ELR (cell line): ENCODE measurements at regions not wholly inside any gene's neighbourhood (a gene's known extent, or its start where the extent isn't known, plus 50 kb on each side); places are given as distances from the start of the nearest gene placed in this dataset.

Experiments
- DNase-seq: peaks from one replicate; pipeline ENCODE4 v3.0.0-alpha.2; 2015; ENCODE audit warnings: low read depth

DNA sequence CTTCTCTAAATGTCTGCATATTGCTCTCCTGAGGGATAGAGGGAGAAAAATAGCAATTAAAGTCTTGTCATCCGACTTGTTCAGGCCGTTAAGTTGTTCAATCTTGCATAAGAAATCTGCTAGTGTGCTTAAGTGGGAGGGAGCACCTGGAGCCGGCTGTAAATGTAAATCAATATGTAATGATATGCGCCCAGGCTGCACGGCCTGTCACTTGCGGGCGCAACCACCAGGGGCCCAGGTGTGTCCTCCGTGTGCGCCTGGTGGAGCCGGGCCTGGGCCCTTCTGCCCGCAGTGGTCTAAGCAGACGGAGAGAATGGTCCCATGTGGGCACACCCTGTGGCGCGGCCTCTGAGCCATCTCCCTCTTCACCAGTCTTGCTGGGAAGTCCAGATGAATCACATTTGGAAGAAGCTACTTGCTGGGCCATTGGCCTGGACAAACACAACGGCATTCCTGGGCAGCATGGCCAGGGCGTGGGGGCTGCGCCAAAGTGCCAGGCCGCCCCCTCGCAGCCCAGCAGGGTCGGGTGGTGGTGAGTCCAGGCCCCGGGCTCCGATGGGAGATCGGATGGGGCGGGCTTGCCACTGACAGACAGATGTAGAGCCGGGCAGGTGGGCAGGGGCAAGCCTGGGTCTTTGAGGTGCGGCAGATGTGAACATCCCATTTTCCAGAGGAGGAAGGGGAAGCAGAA lies 193.3 kb upstream of the C14orf180 start:
- DNase-seq = no peak

DNA sequence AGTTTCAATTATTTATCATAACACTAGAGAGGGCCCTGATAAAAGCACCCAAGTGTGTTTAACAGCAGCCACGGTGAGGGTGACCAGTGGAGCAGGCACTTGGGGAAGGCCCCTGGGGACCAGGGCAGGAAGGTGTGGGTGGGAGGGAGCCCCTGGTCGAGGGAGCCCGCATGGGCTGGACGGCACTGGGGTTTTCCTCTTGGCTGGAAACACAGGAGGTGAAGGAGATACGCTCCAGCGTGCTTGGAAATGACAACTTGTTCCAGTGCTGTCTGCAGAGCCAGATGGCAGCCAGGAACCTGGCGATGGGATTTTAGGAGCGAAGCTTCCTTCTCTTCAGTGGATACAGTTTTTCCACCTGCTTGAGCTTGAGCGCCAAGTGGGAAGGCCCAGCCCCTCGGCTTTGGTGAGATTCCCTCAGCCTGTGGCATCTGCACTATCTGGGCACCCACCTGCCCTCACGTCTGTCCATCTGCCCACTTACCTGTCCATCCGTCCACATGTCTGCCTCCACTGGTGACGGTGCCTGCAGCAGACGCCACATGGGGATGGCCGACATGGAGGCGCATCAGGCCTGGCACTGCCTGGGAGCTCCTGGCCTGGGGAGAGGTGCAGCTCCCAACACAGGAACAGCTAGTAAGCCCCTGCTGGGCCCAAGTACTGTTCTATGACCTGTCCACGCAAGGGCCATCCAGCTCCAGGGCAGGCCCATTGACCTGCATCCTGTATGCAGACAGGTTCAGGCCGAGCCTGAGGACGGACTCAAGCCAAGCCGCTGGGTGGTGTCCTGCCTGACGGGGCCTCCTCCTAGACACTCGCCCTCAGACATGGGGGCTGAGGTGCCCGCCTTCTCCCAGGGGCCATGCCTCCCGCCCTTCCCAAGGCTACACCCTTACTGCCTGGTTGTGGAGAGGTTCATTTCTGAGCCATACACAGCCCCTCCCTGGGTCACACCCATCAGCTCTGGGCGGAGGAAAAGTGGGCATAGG lies 192.2 kb upstream of the C14orf180 start:
- no peak for DNase-seq

DNA sequence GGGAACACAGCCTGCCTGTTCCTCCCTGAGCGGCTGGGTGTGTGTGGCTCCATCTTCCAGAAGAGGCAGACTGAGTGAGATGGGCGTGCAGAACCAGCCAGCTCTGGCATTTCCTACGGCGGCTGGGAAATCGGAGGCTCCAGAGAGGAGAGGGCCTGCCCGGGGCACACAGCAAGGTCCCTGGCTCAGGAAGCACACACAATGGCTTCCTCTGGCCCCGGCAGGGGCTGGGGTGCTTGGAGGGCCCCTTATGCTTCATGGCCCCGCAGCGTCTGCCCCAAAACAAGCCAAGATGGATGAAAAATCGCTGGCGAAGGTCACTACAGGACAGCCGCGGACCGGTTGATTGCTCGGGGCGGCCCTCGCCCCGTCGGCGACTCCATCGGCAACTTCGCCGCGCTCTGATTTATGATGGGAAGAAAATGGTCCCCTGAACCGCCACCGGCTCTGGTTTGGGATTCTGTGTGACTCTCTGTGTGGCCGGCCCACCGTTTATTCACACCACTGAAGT lies 191.5 kb upstream of the C14orf180 start:
- DNase-seq = no peak

DNA sequence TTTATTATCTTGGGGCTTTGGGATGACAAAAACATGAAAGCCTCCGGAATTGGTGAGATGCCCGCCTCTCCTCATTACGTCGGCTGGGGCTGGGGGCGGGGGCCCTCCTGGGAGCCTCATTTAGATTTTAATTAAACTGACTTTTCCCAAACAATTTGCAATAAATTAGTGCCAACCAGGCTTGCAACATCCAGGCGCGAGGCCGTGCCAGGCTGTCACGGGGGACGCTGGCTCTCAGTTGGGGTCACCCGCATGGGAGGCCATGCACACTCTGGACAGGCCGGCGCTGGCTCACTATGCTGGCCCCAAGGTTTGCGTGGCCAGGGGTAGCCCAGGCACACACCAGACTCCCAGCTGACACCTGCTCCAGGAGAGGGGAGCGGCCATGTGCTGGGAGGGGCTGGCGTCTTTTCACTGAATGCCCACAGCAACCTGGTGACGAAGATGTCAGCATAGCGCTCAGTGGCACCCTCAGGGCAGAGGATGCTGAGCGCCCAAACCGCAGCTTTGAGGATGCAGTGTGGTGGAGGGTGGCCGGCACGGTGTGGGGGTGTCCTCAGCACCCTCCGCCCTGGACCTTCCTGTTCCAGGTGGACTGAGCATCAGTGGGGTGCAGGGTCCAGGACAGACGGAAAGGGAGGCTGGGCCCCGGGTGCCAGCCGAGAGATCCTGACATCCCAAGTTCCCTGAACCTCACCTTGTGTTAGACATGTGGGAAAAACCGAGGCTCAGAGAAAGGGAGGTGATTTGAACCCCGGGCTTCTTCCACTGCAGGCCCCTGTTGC lies 190.8 kb upstream of the C14orf180 start:
- no peak for DNase-seq

DNA sequence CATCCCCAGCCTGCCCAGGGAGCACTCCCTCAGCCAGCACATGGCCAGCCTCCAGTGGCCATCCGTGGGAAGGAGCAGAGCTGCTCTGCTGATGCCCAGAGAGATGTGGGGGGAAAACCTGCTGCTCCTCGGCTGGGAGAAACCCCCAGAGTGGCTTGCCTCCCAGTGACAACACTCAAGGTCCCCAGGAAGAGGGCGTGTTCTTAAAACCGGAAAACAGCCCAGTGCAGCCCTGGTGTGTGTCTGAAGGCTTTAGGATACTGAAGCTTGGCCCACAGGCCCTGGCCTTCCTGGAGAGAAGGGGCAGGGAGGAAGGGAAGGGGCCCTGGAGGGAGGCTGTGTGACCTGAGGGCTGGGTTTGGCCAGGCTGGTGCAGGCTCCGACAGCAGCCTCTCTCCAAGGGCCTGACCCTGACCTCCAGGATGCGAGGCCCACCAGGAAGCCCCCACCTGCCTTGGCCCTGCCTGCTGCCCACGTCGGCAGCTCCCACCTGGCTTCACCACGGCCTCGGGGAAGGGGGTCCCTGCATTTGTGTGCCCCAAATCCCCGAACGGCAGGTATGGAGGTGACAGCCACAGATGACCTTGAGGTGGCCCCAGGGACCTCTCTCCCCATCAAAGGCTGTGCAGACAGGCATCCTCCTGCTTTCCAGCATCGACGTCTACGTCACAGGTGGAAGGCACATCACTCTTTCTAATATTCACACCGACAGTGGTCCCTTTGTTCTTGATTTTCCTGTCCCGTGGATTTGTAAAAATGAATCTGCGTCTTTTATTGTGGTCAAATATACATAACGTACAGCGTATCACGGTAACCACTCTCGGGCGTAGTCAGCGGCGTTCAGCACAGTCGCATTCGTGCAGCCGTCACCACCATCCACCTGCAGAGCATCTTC lies 190.0 kb upstream of the C14orf180 start:
- DNase-seq = no peak

DNA sequence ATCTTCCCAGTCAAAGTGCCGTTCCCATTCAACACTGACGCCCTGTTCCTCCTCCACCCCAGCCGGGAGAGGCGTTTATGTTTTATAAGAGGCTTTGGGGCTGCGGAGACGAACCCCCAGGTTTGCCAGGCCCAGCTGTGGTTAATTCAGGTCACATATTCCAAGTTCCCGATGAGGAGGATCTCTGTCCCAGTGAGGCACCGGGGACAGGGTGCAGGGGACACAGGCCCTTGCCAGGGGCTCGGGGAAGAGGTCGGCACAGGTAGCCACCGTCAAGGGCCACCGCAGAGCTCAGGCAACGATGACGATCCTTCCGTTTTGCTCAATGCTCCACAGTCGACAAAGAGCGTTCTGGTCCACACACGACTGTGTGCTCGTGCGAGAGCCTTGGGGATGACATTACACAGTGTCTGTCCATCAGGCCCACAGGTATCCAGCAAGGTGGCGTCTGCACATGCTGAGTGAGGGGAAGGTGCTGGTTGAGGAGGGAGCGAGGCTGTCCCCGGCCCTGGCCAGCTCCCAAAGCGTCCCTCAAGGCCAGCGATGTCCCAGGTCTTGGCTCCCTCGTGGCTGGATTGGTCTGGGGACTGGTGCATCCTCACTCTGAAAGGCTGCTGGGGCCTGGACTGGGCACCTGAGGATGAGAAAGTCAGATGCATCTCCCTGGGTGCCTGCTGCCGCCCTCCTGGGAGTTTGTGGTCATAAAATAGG lies 189.2 kb upstream of the C14orf180 start:
- DNase-seq = no peak

DNA sequence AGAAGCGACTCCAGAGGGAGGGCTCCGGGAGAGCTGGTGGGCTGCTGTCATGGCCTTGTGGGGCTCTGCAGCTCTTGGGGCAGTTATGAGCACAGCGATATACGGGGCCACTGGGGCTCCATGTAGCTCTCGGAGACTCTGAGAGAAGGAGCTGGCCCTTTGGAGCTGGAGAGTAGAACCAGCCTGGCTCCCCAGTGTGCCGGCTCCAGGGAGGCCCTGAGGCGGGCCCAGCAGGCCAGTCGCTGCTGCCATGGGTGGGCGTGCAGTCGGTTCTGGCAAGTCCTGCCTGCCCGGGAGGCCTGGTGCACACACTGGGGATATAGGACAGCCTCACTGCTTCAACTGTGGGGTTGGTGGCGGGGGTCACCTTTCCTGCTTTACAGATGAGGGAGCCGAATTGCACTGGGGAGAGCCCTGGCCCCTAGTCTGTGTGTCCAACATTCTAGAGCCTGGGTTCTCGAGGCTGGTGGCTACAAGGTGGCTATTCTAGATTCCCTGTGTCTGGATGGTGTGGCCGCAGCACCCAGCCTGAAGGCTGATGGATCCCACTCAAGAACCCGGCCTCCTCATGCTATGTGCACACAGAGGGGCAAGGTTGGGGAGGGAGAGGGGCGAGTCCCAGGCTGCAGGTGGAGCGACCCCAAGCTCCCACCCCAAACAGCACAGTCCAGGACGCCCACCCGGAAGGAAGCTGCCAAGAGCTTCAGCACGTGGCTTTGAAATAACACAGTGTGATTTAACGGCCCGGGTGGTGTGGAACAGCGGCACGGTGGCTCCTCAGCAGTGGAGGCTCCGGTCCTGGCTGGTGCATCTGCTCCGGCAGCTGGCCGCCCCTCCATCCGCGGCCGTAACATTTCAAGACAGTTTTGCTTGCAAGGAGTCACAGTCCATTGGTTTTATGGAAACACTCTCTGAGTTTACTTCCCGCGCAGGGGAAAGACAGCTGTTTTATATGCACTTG lies 188.3 kb upstream of the C14orf180 start:
- DNase-seq = no peak

DNA sequence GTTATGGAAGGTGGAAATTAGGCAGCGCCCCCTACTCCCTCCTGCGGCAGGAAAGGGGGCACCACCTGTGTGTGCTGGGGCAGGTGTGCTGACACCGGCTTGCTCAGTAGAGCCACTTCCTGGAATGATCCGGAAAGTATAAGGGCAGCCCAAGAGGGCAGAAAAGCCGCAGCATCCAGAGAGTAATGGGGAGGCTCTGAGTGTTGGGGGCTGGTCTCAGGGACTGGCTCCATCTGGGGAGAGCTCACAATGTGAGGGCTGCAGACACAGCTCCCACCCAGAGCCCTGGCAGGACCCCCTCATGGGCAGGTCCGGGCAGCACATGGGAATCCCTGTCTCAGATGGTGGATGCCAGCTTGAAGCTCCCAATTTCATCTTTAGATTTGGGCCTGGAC lies 187.6 kb upstream of the C14orf180 start:
- DNase-seq = no peak

DNA sequence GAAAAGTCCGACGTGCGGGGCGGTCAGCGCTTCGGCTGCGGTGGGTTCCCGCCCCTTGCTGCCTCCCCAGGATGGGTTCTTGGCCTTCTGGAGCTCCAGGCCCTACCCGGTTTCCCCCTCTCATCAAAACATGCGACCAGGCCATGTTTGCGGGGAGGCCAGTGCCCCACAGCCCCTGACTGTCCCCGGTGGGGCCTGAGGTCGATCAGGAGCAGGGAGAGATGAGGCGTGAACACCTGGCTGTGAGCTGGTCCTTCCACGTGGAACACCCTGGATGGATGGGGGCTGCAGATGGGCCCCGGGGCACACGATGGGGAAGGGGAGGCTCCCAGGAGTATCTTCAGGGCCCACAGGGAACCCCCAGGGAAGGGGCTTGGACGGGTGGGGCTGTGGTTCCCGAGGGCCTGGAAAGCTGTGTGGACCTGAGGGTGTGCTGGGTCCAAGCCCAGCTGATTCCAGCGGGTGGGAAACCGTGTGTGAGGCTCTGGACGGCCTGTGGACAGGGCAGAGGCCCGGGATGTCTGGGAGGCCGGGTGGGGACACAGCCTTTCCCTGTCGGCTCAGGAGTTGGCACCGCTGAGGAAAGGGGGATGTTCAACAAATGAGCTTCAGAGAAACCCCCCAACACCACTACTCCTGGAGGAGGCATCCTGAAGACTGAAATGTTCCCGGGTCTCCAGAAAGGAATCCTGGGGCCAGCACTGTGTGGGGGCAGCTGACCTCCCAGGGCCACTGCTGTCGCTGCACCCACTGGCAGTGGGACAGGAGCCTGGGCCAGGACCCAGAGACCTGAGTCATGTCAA lies 187.0 kb upstream of the C14orf180 start:
- DNase-seq = no peak

DNA sequence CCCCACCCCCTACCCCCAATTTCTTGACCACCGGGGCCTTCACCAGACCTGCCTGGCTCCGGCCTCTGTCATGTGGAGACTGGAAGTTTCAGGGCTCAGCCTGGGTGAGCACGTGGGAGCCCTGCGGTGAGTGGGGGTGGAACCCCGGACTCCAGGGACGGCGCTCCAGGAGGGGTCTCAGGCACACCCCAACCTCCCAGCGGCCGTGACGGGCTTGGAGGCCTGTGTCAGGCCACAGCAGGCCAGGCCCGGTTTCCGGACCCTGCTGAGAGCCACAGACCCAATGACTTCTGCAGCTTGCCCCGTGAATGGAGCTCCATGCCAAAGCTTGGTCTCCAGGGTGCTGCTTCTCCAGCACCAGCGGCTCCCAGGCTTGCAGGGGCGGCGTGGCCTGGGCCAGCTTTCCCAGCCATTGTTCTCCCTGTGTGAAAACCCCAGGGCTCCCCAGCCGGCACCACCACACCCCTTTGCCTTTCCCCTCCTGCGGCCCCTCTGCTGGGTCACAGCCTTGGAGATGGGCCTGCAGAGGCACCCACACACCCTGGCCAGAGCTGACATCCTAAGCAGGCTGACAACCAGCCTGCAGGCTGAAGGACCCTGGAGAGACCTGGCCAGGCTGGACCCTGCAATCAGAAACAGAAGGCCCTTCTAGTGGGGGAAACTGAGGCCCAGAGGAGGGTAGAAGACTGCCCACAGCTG lies 186.2 kb upstream of the C14orf180 start:
- no peak for DNase-seq

DNA sequence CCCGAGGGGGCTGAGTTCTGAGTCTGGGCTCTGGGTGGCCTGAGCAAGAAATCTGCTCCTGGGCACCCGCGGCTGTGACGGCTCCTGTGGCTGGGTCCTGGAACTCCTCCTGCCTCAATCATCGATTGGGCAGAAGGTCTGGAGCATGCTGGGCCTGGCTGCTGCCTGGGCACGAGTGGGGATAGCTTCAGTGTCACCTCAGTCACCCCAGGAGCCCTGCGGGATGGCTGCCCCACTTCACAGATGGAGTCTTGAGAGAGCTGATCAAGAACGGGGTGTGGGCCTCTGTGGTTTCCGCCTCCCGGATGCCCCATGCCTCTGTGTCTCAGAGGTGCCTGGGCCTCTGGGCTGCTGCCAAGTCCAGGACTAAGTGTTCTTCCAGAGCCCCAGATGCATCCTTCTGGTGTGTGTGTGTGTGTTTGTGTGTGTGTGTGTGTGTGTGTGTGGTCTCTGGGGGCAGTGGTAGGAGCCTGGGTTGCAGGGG lies 185.6 kb upstream of the C14orf180 start:
- DNase-seq = no peak

DNA sequence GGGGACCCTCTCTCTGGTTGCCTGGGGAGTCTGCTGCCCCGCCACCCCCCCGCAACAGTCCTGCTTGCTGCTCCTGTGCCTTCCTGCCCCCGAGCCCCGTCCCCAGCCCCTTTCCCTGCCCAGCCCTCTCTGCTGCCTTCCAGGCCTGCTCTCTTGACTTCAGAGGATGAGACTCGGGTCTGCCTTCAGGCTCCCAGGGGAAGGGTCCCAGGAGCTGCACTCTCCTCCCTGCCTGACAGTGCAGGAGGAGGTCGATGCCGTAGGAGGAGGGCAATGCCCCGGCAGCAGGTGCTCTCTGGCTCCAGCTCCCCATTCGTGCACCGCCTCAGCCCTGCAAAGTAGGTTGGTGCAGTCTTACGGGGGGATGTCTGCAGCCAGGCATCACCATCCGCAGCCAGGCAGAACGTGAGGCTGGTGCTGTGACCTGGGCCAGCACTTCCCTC lies 185.1 kb upstream of the C14orf180 start:
- DNase-seq = no peak

DNA sequence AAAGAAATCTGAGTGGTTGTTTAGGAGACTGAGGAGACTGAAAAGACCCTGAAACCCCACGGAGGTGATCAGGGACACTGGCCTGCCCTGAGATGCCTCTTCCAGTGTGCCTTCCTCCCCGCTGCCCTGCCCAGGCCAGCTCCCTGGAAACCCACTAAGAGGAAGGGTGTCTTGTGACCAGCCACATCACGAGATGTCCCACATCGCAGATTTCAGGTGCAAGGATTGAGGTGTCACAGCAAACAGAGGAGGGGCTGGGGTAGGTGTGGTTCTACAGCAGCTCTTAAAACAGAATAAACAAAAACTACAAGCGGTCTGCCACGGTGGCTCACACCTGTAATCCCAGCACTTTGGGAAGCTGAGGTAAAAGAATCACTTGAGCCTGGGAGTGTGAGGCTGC lies 184.3 kb upstream of the C14orf180 start:
- no peak for DNase-seq

DNA sequence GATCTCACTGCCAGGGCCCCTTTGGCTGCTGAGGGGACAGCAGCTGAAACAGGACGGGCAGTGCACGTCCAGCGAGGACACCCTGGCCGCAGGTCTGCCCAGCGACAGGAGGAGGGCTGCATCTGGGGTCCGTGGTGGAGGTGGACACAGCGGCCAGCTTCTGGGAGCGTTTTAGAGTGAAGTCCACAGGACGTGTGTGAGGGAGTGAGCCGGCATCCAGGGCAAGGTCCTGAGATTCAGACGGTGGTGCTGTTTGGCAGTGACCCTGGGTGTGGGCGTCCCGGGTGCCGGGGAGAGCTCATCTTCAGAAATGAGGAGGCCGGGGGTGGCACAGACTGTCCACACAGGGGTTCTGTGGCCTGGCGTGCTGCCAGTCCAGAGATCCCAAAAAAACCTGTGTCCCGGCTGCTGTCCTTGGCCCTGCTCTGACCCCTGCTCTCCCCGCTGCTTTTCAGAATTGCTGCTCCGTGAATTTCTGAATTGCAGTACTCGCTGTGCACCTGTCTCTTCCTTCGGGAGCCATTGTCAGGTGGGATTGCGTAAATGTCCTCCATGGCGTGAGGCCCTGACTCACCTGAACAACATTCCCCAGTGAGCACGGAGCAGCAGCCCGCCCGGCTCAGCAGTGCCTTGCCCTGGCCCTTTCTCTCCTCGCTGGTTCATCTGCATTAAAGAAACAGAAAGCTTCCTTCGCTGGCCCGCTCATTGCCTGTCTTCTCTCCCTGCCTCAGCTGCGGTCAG lies 183.5 kb upstream of the C14orf180 start:
- DNase-seq = no peak

DNA sequence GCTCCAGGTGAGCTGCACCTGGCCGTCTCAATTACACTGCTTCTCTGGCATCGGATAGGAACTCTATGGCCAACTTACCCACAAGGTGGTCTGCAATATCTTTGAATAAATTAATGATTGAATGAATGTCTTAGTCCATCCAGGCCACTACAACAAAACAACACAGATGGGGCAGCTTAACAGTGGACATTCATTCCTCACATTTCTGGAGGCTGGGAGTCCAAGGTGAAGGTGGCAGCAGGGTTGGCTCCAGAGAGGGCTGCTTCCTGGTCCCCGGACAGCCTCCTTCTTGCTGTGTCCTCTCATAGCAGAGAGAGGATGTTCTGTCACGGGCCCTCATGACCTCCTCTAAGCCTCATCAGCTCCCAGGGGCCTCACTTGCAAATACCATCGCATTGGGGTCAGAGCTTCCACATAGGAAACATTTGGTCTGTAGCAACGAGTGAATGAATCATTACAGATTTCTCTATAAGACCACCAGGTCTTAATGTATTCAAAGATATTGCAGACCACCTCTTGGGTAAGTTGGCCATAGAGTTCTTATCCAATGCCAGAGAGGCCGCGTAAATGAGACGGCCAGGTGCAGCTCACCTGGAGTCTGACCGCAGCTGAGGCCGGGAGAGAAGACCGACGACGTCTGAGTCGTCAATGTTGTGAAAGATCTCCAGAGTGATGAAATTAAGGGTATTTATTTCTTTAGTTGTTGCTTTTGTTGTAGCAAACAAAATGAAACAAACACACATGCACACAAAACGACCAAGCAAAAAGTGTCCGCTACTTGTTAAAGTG lies 182.7 kb upstream of the C14orf180 start:
- no peak for DNase-seq

DNA sequence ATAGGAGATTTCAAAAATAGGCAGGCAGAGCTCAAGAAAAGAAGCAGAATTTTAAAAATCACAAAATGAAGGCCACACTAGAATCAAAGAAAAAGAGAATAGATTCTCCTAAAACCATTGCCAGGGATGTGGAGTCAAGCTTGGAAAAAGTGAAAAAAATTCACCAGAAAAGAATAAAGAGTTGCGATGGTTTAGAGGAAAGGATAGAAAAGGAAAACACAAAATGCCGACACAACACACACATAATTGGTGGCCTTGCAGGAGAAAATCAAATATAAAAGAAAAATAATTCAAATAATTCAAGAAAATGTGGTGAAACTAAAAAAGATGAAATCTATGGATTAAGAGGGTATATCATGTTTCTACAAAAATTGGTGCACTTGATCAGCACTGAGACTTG lies 181.6 kb upstream of the C14orf180 start:
- DNase-seq = no peak
